ENCODE measurements at regions not wholly inside any gene's neighbourhood (a gene's known extent, or its start where the extent isn't known, plus 50 kb on each side); places are given as distances from the start of the nearest gene placed in this dataset.
A peak's percentile ranks its signal among the peaks of the same experiment; 100 is the strongest.
"Not testable (repeated sequence)": the region's sequence is repeated elsewhere in the genome, so short reads cannot be mapped to it uniquely, and the experiment has no call there.

DNA sequence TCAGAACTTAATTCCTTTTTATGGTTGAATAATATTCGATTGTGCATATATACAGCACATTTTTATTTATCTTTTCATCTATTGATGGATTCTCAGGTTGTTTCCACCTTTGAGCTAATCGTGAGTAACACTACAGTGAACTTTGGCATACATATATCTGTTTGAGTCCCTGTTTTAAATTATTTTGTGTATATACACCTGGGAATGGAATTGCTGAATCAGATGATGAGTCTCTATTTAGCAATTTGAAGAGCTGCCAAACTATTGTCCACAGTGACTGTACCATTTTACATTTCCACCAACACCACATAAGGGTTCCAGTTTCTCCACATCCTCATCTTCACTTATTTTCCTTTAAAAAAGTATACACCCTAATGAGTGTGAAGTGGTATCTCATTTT, 166.2 kb upstream of the FGF13 start:
- Histone ChIP-seq H3K27me3 (replicated peaks) (no peaks in the 10 kb centered on the region), H3K4me1 (replicated peaks) (peaks cover 3% of the 10 kb centered on the region), H3K27ac (no peak overlapping the region), H3K36me3 (no peaks in the 10 kb centered on the region), H3K9me3 (replicated peaks) (no peaks in the 10 kb centered on the region), H3K4me3 (no peak overlapping the region)
- no peak for DNase-seq (ENCODE audit: low read depth in 1 of 2, low spot score in 2 of 2)

DNA sequence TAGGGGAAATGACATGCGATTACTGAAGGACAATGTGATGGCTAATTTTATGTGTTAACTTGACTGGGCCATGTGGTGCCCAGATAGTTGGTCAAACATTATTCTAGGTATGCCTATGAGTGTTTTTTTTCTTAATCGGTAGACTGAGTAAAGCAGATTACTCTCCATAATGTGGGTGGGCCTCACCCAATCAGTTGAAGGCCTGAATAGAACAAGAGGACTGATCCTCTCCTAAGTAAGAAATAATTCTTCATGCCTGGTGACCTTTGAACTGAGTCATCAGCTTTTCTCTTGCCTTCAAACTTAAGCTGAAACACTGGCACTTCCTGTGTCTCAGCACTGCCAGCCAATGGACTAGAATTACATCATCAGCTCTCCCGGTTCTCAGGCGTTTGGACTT, 164.0 kb upstream of the FGF13 start:
- Histone ChIP-seq H3K27ac (no peak overlapping the region), H3K27me3 (replicated peaks) (no peaks in the 10 kb centered on the region), H3K4me3 (no peak overlapping the region), H3K4me1 (replicated peaks) (peaks cover 20% of the 10 kb centered on the region), H3K9me3 (replicated peaks) (no peaks in the 10 kb centered on the region), H3K36me3 (no peaks in the 10 kb centered on the region)
- no peak for DNase-seq (ENCODE audit: low read depth in 1 of 2, low spot score in 2 of 2)

DNA sequence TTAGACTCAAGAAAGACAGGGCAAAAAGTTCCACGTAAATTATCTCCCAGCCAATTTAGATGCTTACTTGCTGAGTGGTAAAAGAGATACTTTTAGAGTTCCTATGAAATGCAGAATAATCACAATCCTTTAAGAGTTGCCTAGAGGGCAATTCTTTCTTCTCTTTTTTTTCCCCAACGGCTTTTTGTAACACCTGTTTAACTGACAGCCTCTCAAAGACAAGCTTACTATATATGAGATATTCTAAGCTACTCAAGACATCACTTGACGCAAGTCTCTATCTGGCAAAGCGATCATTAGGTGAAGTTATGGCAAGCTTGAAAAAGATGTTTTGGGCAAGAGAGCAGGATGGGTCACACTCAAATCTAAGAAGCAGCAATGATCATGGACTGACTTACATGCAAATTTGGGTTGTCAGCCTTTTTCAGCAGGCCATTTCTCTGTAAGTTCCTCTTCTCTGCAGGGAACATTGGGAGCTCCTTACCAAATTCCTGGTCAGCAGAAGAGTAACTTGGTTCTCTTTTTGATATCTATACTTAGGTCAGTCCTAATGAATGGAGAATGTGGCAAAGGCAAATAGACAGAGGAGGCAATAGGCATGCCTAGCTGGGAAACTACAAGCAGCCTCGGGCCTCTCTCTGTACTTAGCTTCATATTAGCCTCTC, 162.9 kb upstream of the FGF13 start:
- Histone ChIP-seq H3K36me3 (no peaks in the 10 kb centered on the region), H3K9me3 (replicated peaks) (no peaks in the 10 kb centered on the region), H3K27ac (no peak overlapping the region), H3K27me3 (replicated peaks) (no peaks in the 10 kb centered on the region), H3K4me3 (no peak overlapping the region), H3K4me1 (replicated peaks) (peaks cover 22% of the 10 kb centered on the region)
- no peak for DNase-seq (ENCODE audit: low read depth in 1 of 2, low spot score in 2 of 2)

DNA sequence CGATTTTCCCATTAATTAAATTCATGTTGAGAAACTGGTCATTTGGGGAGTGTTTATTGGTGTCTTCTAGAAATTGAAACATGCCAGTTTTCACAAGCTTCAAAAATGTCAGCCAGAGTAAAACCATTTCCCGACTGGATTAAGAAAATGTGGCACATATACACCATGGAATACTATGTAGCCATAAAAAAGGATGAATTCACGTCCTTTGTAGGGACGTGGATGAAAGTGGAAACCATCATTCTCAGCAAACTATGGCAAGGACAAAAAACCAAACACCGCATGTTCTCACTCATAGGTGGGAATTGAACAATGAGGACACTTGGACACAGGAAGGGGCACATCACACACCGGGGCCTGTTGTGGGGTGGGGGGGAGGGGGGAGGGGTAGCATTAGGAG, 162.1 kb upstream of the FGF13 start:
- not testable (repeated sequence) for H3K36me3 ChIP-seq; DNase-seq (ENCODE audit: low read depth in 1 of 2, low spot score in 2 of 2); H3K27ac ChIP-seq; H3K27me3 ChIP-seq (replicated peaks); H3K9me3 ChIP-seq (replicated peaks); H3K4me3 ChIP-seq
- H3K4me1 ChIP-seq (replicated peaks), result peaks cover 22% of the 10 kb centered on the region

DNA sequence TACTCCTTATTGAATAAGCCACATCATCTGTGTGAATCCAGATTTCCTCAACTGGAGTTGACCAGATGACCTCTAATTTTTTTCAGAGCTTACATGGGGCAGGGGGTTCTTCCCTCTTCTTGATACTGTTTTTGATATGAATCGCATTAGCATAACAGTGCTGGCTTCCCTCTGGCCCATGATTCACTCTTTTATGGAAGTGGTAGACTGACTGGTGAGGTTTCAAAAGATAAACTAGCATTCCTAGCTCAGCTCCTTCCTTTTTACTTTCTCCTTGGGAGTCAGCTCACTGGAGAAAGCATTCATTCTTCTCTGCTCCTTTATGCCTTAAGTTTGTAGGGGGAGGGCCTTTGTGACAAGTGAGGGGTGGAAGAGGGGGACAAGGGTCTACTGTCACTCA, 161.0 kb upstream of the FGF13 start:
- no peaks in the 10 kb centered on the region for H3K36me3 ChIP-seq
- H3K4me1 ChIP-seq (replicated peaks), result peaks cover 22% of the 10 kb centered on the region
- no peaks in the 10 kb centered on the region for H3K9me3 ChIP-seq (replicated peaks)
- no peak for DNase-seq (ENCODE audit: low read depth in 1 of 2, low spot score in 2 of 2)
- no peak overlapping the region for H3K27ac ChIP-seq
- no peak overlapping the region for H3K4me3 ChIP-seq
- H3K27me3 ChIP-seq (replicated peaks), result no peaks in the 10 kb centered on the region

DNA sequence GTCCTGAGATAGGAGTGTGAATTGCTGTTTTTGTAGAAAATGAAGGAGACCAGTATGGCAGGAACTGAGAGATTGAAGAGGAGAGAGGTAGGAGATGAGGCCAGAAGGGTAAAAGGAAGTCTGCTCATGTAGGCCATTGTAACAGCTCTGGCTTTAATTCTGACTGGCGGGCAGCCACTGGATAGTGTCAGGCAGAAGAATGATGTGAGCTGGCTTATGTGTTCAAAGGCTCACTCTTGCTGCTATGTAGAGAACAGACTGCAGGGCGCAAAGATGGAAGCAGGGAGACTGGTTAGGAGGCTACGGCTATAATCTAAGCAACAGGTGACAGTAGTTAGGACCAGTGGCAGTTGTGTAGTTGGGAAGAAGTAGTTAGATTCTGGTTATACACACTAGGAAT, 160.2 kb upstream of the FGF13 start:
- no peaks in the 10 kb centered on the region for H3K9me3 ChIP-seq (replicated peaks)
- no peak overlapping the region for H3K27ac ChIP-seq
- no peak for DNase-seq (ENCODE audit: low read depth in 1 of 2, low spot score in 2 of 2)
- peaks cover 22% of the 10 kb centered on the region for H3K4me1 ChIP-seq (replicated peaks)
- H3K27me3 ChIP-seq (replicated peaks), result no peaks in the 10 kb centered on the region
- H3K4me3 ChIP-seq, result no peak overlapping the region
- no peaks in the 10 kb centered on the region for H3K36me3 ChIP-seq

DNA sequence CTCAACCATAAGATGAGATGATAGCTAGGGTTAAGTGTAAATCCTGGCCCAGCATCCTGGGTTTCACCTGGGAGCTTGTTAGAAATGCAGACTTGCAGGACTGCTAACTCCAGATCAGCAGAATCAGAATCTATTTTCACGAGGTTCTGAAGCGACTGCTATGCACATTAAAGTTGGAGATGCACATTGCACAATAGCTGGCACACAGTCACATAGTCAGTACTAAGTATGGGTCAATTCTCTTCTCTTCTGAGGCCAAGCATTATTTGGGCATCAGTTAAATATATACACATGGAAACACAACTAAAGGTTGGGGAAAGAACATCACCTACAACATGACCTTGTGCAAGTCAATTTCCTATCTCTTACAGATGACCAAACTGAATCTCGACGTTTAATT, 155.1 kb upstream of the FGF13 start:
- no peak for DNase-seq (ENCODE audit: low read depth in 1 of 2, low spot score in 2 of 2)
- Histone ChIP-seq H3K4me3 (no peak overlapping the region), H3K27ac (no peak overlapping the region), H3K9me3 (replicated peaks) (no peaks in the 10 kb centered on the region), H3K27me3 (replicated peaks) (no peaks in the 10 kb centered on the region), H3K4me1 (replicated peaks) (peaks cover 12% of the 10 kb centered on the region), H3K36me3 (no peaks in the 10 kb centered on the region)

DNA sequence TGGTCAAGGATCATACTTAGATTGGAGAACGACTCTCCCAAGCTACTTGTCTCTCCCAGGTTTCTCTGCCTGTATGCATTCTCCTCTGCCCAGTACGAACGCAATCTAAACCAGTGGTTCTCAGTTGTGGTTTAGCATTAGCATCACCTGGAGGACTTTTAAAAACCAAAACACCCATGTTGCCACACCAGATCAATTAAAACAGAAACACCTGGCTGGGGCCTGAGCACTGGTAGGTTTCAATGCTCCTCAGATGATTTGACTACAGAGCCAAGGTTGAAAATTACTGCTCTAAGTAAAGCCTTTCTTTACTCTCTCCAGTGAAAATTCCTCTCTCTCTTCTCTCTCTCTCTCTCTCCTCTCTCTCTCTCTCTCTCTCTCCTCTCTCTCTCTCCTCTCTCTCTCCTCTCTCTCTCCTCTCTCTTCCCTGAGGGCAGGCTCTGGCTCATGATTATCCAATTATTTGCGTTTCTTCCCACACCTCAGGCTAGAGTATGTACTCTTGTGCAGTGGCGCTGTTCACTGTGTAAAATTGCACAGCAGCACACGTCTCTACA, 153.7 kb upstream of the FGF13 start:
- no peaks in the 10 kb centered on the region for H3K36me3 ChIP-seq
- H3K4me3 ChIP-seq, result no peak overlapping the region
- no peaks in the 10 kb centered on the region for H3K9me3 ChIP-seq (replicated peaks)
- no peak for DNase-seq (ENCODE audit: low read depth in 1 of 2, low spot score in 2 of 2)
- H3K27ac ChIP-seq, result no peak overlapping the region
- no peaks in the 10 kb centered on the region for H3K4me1 ChIP-seq (replicated peaks)
- H3K27me3 ChIP-seq (replicated peaks), result no peaks in the 10 kb centered on the region

DNA sequence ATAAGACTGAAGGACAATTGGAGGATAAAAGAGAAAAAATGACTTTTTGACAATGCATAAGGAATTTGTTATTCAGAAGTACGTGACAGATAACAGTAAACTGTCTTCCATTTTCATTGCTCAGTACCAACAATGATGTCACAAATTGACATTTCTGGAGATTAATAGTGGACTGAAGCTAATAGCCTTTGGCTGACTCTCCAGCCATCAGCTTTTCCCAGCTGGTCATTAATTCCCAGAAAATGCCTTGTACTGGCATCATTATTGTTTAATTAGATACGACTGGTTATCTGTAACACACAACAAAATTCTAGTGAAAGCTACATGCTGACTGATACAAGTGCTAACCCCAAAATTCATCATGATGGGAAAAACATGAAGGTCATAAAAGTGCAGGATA, 147.9 kb upstream of the FGF13 start:
- DNase-seq (ENCODE audit: low read depth in 1 of 2, low spot score in 2 of 2), result no peak
- no peak overlapping the region; the same call in 1 of the 2 replicates for H3K27ac ChIP-seq
- no peaks in the 10 kb centered on the region for H3K36me3 ChIP-seq
- H3K4me3 ChIP-seq, result no peak overlapping the region
- H3K27me3 ChIP-seq (replicated peaks), result no peaks in the 10 kb centered on the region
- H3K9me3 ChIP-seq (replicated peaks), result no peaks in the 10 kb centered on the region
- peaks cover 17% of the 10 kb centered on the region for H3K4me1 ChIP-seq (replicated peaks)

DNA sequence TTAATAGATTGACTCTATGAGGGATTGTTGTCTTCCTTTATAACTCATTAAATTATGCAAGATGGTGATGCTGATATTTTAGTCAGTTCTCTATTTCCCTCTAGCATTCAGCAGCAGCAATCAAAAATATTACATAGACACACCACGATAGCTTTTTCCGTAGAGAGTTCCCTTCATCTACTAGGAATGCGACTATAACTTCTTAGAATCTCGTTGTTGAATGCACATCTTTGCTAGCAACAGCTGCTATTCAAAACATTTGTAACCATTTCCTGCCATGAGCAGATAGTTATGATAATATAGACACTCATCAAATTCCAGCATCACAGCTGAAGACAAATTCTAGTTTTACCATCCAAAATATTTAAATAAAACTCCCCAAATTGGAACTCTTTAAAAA, 147.4 kb upstream of the FGF13 start:
- H3K9me3 ChIP-seq (replicated peaks), result no peaks in the 10 kb centered on the region
- H3K27ac ChIP-seq, result peak overlapping the region; percentile 48
- no peaks in the 10 kb centered on the region for H3K36me3 ChIP-seq
- no peak for DNase-seq (ENCODE audit: low read depth in 1 of 2, low spot score in 2 of 2)
- H3K4me3 ChIP-seq, result no peak overlapping the region
- peaks cover 17% of the 10 kb centered on the region for H3K4me1 ChIP-seq (replicated peaks)
- no peaks in the 10 kb centered on the region for H3K27me3 ChIP-seq (replicated peaks)

DNA sequence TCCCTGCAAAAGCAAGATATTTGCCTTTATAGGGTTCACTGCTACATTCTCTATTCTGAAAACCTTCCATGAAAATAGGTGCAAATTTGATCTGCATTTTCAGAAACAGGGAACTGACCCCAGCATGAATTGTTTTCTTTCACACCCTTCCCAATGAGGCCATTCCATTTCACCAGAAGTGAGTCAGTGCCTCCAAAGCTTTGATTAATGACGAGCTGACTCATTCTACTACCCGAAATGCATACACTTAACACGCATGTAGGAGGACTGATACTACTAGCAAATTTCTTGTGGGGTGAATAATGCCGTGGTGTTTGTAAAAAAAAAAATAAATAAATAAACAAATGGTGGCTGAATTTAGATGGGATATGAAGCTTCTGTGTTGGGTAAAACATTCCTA, 146.9 kb upstream of the FGF13 start:
- Histone ChIP-seq H3K36me3 (no peaks in the 10 kb centered on the region), H3K4me1 (replicated peaks) (peaks cover 17% of the 10 kb centered on the region), H3K4me3 (no peak overlapping the region), H3K9me3 (replicated peaks) (no peaks in the 10 kb centered on the region), H3K27ac (peak overlapping the region; percentile 48), H3K27me3 (replicated peaks) (no peaks in the 10 kb centered on the region)
- peak; percentile 36 to 66 for DNase-seq (ENCODE audit: low read depth in 1 of 2, low spot score in 2 of 2)

DNA sequence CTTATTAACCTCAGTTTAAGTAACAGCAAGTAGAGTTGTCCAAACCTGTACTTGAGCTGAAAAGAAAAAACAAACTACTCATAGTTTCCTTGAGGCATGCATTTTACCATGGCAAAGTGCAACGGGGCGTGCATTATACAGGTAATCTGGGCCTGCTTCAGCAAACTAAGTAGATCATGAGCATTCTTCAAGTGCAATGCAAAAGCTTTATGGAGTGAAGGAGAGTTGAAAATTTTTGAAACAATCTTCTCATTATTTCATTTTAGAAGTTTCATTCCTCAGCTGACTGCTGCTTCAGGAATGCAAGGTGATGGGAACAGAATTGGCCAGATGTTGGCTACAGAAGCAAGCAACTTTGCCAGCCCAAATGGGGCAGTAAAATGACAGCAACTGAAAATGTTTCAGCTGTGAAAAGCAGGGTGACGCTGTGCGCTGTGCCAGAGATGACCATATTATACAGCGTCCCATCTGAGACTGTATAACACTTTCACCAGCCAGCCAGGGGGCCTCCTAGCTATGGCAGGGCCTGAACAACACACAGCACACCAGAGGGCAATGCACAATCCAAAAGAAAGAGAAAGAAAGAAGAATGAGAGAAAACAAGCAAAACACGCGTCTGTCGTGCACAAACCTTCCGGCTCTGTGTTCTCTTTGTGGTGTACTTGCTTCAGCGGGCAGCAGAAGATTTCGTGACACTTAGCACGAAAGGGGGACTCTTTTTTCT, 145.5 kb upstream of the FGF13 start:
- H3K27me3 ChIP-seq (replicated peaks), result no peaks in the 10 kb centered on the region
- H3K27ac ChIP-seq, result no peak overlapping the region
- H3K4me3 ChIP-seq, result no peak overlapping the region
- no peaks in the 10 kb centered on the region for H3K9me3 ChIP-seq (replicated peaks)
- H3K36me3 ChIP-seq, result no peaks in the 10 kb centered on the region
- H3K4me1 ChIP-seq (replicated peaks), result peaks cover 17% of the 10 kb centered on the region
- DNase-seq (ENCODE audit: low read depth in 1 of 2, low spot score in 2 of 2), result no peak

DNA sequence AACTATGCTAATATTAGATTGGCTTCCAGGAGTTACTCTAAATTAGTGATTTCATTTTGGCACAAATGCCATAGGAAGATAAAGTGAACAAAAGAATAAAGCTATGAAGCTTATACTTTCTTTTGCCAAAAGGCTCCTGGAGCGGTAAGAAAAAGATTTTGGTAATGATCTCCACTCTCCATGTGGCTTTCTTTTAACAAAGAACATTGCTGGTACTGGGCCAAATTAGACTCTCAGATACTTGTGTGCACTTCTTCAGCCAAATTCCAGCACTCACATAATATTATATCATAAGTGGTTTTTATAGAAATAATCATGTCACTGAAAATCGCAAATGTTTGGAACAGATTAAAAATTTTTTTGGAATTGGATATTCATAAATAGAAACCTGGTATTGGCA, 142.4 kb upstream of the FGF13 start:
- no peak for DNase-seq (ENCODE audit: low read depth in 1 of 2, low spot score in 2 of 2)
- peaks cover 11% of the 10 kb centered on the region for H3K4me1 ChIP-seq (replicated peaks)
- no peak overlapping the region for H3K4me3 ChIP-seq
- H3K9me3 ChIP-seq (replicated peaks), result no peaks in the 10 kb centered on the region
- H3K27me3 ChIP-seq (replicated peaks), result no peaks in the 10 kb centered on the region
- H3K27ac ChIP-seq, result no peak overlapping the region
- H3K36me3 ChIP-seq, result no peaks in the 10 kb centered on the region

DNA sequence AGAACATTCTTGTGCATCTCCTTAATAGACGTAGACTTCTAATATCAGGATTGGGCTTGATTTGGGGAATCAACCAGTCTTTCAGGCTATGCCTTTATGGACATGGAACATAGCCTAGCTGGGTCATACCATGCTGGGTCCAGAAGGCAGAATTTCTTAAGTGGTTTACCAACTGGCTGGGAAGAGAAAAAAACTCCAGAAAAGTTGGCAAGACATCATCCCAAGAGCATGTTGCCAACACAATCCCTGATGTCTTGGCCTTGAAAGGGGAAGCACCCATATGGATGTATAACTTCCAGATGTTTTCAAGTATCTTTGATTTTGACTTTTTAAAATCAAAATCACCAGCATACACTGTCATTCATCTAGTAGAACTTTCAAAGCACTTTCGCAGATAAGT, 138.0 kb upstream of the FGF13 start:
- DNase-seq (ENCODE audit: low read depth in 1 of 2, low spot score in 2 of 2), result no peak

More for the DNA sequence above, 138.0 kb upstream of the FGF13 start:
- H3K4me1 ChIP-seq (replicated peaks), result no peaks in the 10 kb centered on the region
- H3K4me3 ChIP-seq, result no peak overlapping the region
- no peaks in the 10 kb centered on the region for H3K9me3 ChIP-seq (replicated peaks)
- no peaks in the 10 kb centered on the region for H3K36me3 ChIP-seq
- H3K27ac ChIP-seq, result no peak overlapping the region
- H3K27me3 ChIP-seq (replicated peaks), result no peaks in the 10 kb centered on the region
